HUES64 (cell line): ENCODE measurements at regions not wholly inside any gene's neighbourhood (a gene's known extent, or its start where the extent isn't known, plus 50 kb on each side); places are given as distances from the start of the nearest gene placed in this dataset.
"Not testable (repeated sequence)": the region's sequence is repeated elsewhere in the genome, so short reads cannot be mapped to it uniquely, and the experiment has no call there.

ENCODE experiments used
- H3K27ac ChIP-seq: 2 replicates; pipeline ENCODE4 v1.7.0; 2013; ENCODE audit warnings: low read depth, low read length, inconsistent platforms
- H3K27me3 ChIP-seq: 2 replicates; pipeline ENCODE4 v1.6.1; 2013; ENCODE audit warnings: mild to moderate bottlenecking, low read length; ENCODE audit not compliant: insufficient read depth
- H3K36me3 ChIP-seq: 2 replicates; pipeline ENCODE4 v1.6.1; 2013; ENCODE audit warnings: mild to moderate bottlenecking, low read length; ENCODE audit not compliant: insufficient read depth
- H3K4me1 ChIP-seq: 2 replicates; pipeline ENCODE4 v1.6.1; 2013; ENCODE audit warnings: mild to moderate bottlenecking, low read length, moderate library complexity; ENCODE audit not compliant: insufficient read depth
- H3K4me3 ChIP-seq: 2 replicates; pipeline ENCODE4 v1.5.1; 2013; ENCODE audit warnings: mild to moderate bottlenecking, low read length, moderate library complexity
- H3K9ac ChIP-seq: 2 replicates; pipeline ENCODE4 v1.6.1; 2013; ENCODE audit warnings: mild to moderate bottlenecking, low read depth, low read length
- H3K9me3 ChIP-seq: 2 replicates; pipeline ENCODE4 v1.6.1; 2013; ENCODE audit warnings: low read depth, low read length; ENCODE audit not compliant: insufficient read depth
- WGBS: fragments of 150-250, 120-280 bp; methylation state at CpG from one replicate; pipeline ENCODE4 v1.1.7; 2013; ENCODE audit warnings: missing lambda C conversion rate; 5-methylcytosine and 5-hydroxymethylcytosine counted together

- H3K27ac ChIP-seq: no peak overlapping the region
- H3K36me3 ChIP-seq: no peaks in the 10 kb centered on the region
- H3K9ac ChIP-seq: no peak overlapping the region
- H3K4me1 ChIP-seq: peaks cover 34% of the 10 kb centered on the region
- no peaks in the 10 kb centered on the region for H3K9me3 ChIP-seq
- H3K4me3 ChIP-seq: no peak overlapping the region
- H3K27me3 ChIP-seq: no peaks in the 10 kb centered on the region
- WGBS: 71% methylated on average over 3 of the region's 5 CpGs
Measured at GRCh38 chr13:81394640-81395039, 1053.7 kb upstream of the SPRY2 start.

DNA sequence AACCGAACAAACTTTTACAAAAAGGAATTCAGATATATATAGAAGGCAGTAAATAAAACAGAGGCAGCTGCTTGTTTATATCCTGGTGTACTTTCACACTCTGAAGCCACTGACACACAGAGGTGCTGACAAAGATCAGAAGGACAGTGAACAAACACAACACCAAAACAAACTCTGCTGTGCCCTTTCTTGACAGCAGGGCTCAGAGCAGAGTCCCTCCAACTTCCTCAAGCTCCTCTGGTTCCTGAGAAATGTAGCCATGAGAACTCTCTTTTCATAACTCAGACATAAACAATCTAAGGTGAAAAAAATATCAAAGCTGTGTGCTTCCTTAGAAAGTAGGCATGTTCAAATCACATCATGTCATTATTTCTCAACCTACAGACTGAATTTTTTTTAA is 1052.8 kb upstream of the SPRY2 start:
- H3K36me3 ChIP-seq: no peaks in the 10 kb centered on the region
- H3K4me3 ChIP-seq: no peak overlapping the region
- no peaks in the 10 kb centered on the region for H3K27me3 ChIP-seq
- no peak overlapping the region for H3K27ac ChIP-seq
- WGBS: no CpG with 5 or more reads among the region's 1 CpG
- H3K4me1 ChIP-seq: peaks cover 34% of the 10 kb centered on the region
- no peaks in the 10 kb centered on the region for H3K9me3 ChIP-seq
- H3K9ac ChIP-seq: no peak overlapping the region

DNA sequence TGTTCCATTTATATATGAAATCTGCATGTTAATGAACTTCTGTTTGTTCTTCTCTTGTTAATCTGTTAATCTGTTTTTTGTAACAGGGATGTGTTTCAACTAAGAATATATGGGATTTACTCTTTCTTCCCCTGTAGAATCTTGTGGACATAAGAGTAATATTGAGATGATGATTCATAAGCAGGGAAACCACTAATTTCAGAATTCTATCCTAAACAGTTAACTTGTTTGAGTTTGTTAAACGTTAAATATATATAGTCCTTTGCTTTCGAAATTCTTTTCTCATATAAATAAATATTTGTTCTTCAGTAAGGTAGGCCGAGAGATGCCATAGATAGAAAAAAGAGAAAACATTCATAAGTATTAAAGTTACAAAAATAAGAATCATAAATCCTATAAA is 1052.2 kb upstream of the SPRY2 start:
- peaks cover 34% of the 10 kb centered on the region for H3K4me1 ChIP-seq
- 0 out of 2 replicates have a peak overlapping the region, but pooled peaks have one; percentile 4 for H3K27ac ChIP-seq
- no CpG with 5 or more reads among the region's 3 CpGs for WGBS
- no peaks in the 10 kb centered on the region for H3K9me3 ChIP-seq
- no peaks in the 10 kb centered on the region for H3K36me3 ChIP-seq
- no peak overlapping the region for H3K9ac ChIP-seq
- no peak overlapping the region for H3K4me3 ChIP-seq
- H3K27me3 ChIP-seq: no peaks in the 10 kb centered on the region

DNA sequence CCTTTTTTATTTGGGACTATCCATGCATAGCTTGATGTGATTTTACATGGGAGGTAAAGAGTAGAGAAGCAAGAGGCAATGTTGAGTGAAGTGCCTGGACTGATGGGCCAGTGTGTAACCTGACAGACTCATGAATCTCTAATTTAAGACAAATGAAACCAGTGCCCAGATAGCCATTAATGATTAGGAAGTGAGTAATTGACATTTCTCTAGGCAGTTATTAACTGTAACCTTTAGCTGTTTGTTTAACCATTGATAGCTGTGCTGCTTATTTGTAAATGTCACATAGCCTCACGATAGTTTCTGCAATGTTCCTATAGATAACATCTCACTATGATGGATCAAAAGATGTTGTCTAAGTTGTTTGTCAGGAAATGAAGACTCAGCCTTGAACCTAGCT is 1047.5 kb upstream of the SPRY2 start:
- no peaks in the 10 kb centered on the region; the same call in 1 of the 2 replicates for H3K9me3 ChIP-seq
- peaks cover 9% of the 10 kb centered on the region; the same call in 1 of the 2 replicates for H3K4me1 ChIP-seq
- no peaks in the 10 kb centered on the region for H3K27me3 ChIP-seq
- no peak overlapping the region for H3K9ac ChIP-seq
- WGBS: 80% methylated on average over 1 of the region's 1 CpG
- H3K27ac ChIP-seq: no peak overlapping the region
- no peak overlapping the region for H3K4me3 ChIP-seq
- H3K36me3 ChIP-seq: no peaks in the 10 kb centered on the region

DNA sequence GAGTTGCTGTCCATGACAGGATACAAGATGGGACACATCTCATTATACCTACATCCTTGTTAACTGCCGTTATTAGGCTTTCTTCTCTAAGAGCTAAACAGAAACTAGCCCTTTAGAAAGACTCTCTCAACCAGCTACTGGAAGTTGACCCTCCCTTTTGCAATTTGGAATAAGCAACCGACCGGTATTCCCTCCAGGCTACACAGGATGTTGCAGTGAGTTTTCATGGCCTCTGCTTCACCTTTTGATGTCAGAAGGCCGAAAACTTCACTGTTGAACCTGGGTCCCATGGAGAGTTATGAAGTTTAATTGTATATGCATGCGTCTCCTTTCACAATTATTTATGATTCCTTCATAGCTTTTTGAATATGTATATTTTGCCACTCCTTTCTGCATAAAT is 1042.5 kb upstream of the SPRY2 start:
- Histone ChIP-seq H3K4me3 (no peak overlapping the region), H3K36me3 (no peaks in the 10 kb centered on the region), H3K27ac (no peak overlapping the region), H3K4me1 (peaks cover 15% of the 10 kb centered on the region), H3K9me3 (no peaks in the 10 kb centered on the region; the same call in 1 of the 2 replicates), H3K27me3 (no peaks in the 10 kb centered on the region), H3K9ac (no peak overlapping the region)
- WGBS: 91% methylated on average over 4 of the region's 5 CpGs

DNA sequence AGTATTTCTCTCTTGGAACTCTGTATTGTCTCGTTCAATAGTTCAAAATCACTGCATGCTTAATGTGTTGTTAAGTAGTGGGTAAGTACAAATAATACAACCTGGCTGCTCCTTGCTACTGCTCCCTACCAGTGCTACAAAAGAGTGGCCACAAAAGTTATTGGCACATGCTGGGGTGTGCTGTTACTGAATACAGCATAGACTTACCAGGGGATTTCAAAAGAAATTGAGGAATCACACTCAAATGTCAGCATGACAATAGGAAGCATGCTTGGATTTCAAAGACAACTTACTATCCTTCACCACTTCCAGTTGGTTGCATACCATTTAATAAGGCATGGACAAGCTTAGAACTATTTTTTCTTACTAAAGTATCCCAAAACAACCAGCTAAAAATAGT is 1041.3 kb upstream of the SPRY2 start:
- WGBS: 63% methylated on average over 1 of the region's 1 CpG
- Histone ChIP-seq H3K4me3 (no peak overlapping the region), H3K9me3 (no peaks in the 10 kb centered on the region; the same call in 1 of the 2 replicates), H3K36me3 (no peaks in the 10 kb centered on the region), H3K27me3 (no peaks in the 10 kb centered on the region), H3K27ac (0 out of 2 replicates have a peak overlapping the region, but pooled peaks have one; percentile 0), H3K9ac (no peak overlapping the region), H3K4me1 (peaks cover 15% of the 10 kb centered on the region)

- Histone ChIP-seq H3K9ac (no peak overlapping the region), H3K27ac (no peak overlapping the region), H3K36me3 (no peaks in the 10 kb centered on the region), H3K9me3 (no peaks in the 10 kb centered on the region; the same call in 1 of the 2 replicates), H3K27me3 (no peaks in the 10 kb centered on the region), H3K4me3 (no peak overlapping the region), H3K4me1 (peaks cover 15% of the 10 kb centered on the region)
- WGBS: no CpG with 5 or more reads among the region's 1 CpG
Measured at GRCh38 chr13:81381560-81381959, 1040.6 kb upstream of the SPRY2 start.

- Histone ChIP-seq H3K36me3 (no peaks in the 10 kb centered on the region), H3K4me1 (peaks cover 15% of the 10 kb centered on the region), H3K27me3 (no peaks in the 10 kb centered on the region), H3K9me3 (no peaks in the 10 kb centered on the region), H3K27ac (no peak overlapping the region), H3K4me3 (no peak overlapping the region), H3K9ac (no peak overlapping the region)
Measured at GRCh38 chr13:81379183-81379582, 1038.3 kb upstream of the SPRY2 start.

DNA sequence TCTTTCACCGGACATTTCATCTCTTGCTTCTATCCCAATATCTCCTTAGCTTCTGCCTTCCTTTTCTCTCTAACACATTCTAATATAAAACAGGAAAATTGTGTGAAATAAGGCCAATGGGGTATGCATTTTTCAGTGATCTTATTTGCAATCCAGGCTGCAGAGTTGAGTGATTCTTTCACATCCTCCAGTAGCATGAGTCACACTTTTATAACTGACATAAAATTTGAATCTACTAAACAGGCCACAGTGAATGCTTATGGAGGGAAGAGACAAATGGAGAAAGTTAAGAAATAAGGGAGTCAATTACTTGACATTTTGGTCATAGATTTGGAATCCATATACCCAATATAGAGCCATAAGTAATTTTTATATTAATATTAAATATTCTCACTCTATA is 1037.0 kb upstream of the SPRY2 start:
- no peak overlapping the region for H3K4me3 ChIP-seq
- peaks cover 14% of the 10 kb centered on the region for H3K4me1 ChIP-seq
- H3K36me3 ChIP-seq: no peaks in the 10 kb centered on the region
- H3K9ac ChIP-seq: no peak overlapping the region
- H3K9me3 ChIP-seq: no peaks in the 10 kb centered on the region
- no peaks in the 10 kb centered on the region for H3K27me3 ChIP-seq
- H3K27ac ChIP-seq: no peak overlapping the region
- 94% methylated on average over 1 of the region's 1 CpG for WGBS

DNA sequence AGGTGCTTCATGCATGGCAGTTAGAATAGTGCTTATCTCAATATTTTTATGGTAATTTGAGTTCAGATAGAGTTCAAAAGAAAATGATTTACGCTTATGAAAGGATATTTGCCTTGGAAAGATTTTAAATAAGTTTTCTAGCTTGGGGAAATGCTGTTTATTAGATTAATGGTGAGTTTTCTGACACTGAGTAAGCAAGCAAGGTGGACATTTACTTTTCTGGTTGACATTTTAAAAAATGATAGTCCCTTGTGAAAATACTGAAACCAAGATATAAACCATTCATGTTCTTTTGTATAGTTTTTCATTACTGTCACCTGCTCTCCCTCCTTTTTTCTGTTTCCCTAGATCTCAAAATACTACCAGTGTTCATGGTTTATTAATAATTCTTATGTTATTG is 1034.8 kb upstream of the SPRY2 start:
- Histone ChIP-seq H3K36me3 (no peaks in the 10 kb centered on the region), H3K4me3 (no peak overlapping the region), H3K27me3 (no peaks in the 10 kb centered on the region), H3K9ac (no peak overlapping the region), H3K4me1 (no peaks in the 10 kb centered on the region), H3K9me3 (no peaks in the 10 kb centered on the region), H3K27ac (no peak overlapping the region)
- 95% methylated on average over 1 of the region's 1 CpG for WGBS

DNA sequence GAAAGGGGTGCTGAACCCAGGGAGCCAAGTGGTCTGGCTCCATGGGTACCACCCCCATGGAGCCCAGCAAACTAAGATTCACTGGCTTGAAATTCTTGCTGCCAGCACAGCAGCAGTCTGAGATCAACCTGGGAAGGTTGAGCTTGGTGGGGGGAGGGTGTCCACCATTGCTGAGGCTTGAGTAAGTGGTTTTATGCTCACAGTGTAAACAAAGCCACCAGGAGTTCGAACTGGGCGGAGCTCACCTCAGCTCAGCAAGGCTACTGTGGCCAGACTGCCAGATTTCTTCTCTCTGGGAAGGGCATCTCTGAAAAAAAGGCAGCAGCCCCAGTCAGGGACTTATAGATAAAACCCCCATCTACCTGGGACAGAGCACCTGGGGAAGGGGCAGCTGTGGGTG is 1021.8 kb upstream of the SPRY2 start:
- H3K9me3 ChIP-seq, H3K4me3 ChIP-seq, H3K36me3 ChIP-seq, H3K4me1 ChIP-seq, H3K27ac ChIP-seq, H3K27me3 ChIP-seq, H3K9ac ChIP-seq: not testable (repeated sequence)
- 87% methylated on average over 2 of the region's 2 CpGs for WGBS

GRCh38 chr13:81350056-81350455 is 1009.1 kb upstream of the SPRY2 start:
- WGBS: no CpG with 5 or more reads among the region's 1 CpG
- H3K9me3 ChIP-seq: no peaks in the 10 kb centered on the region
- H3K9ac ChIP-seq: no peak overlapping the region
- H3K27me3 ChIP-seq: no peaks in the 10 kb centered on the region
- no peak overlapping the region for H3K27ac ChIP-seq
- no peak overlapping the region for H3K4me3 ChIP-seq
- H3K4me1 ChIP-seq: no peaks in the 10 kb centered on the region
- H3K36me3 ChIP-seq: no peaks in the 10 kb centered on the region
